ENCODE measurements at regions not wholly inside any gene's neighbourhood (a gene's known extent, or its start where the extent isn't known, plus 50 kb on each side); places are given as distances from the start of the nearest gene placed in this dataset.

- TF ChIP-seq TARDBP (IDR thresholded peaks at IDR 0.05), result no peak
- TF ChIP-seq LEF1 (IDR thresholded peaks at IDR 0.05; ENCODE audit: borderline replicate concordance), result no peak
- TF ChIP-seq CTBP1 (IDR thresholded peaks at IDR 0.05; ENCODE audit: borderline replicate concordance), result no peak
- TF ChIP-seq ZNF384 (IDR thresholded peaks at IDR 0.05), result no peak
- no peak for TF ChIP-seq FOXM1 (IDR thresholded peaks at IDR 0.05; ENCODE audit: borderline replicate concordance)
- no peak for TF ChIP-seq SP1 (IDR thresholded peaks at IDR 0.05)
- TF ChIP-seq BHLHE40 (IDR thresholded peaks at IDR 0.05; ENCODE audit: borderline replicate concordance), result no peak
- no peak for TF ChIP-seq SUZ12 (IDR thresholded peaks at IDR 0.05)
- TF ChIP-seq NFRKB (IDR thresholded peaks at IDR 0.05), result no peak
- no peak for TF ChIP-seq HDGF (IDR thresholded peaks at IDR 0.05; ENCODE audit: borderline replicate concordance)
Observed at GRCh38 chr14:38500125-38500524, 244.2 kb upstream of the CLEC14A start.
